MG63 (cell line): ENCODE measurements at regions not wholly inside any gene's neighbourhood (a gene's known extent, or its start where the extent isn't known, plus 50 kb on each side); places are given as distances from the start of the nearest gene placed in this dataset.

Experiments used
- DNase-seq: peaks from one replicate; pipeline ENCODE4 v3.0.0-alpha.2; 2020
- H3K27me3 ChIP-seq: fragments of 250-450 bp; sonication (Bioruptor Pico); 2 replicates; pipeline ENCODE4 v1.5.1; 2020; ENCODE audit warnings: mild to moderate bottlenecking, moderate library complexity
- H3K36me3 ChIP-seq: fragments of 250-450 bp; sonication (Bioruptor Pico); 2 replicates; pipeline ENCODE4 v1.5.1; 2020; ENCODE audit warnings: mild to moderate bottlenecking, moderate library complexity
- H3K4me3 ChIP-seq: fragments of 250-450 bp; sonication (Bioruptor Pico); 2 replicates; pipeline ENCODE4 v1.5.1; 2020; ENCODE audit warnings: mild to moderate bottlenecking, moderate library complexity
- H3K9me3 ChIP-seq: fragments of 250-450 bp; sonication (Bioruptor Pico); 2 replicates; pipeline ENCODE4 v1.5.1; 2020; ENCODE audit warnings: mild to moderate bottlenecking, moderate library complexity

GRCh38 chr10:90674928-90675327, 182.9 kb downstream of the HTR7 start:
- H3K36me3 ChIP-seq = no peaks in the 10 kb centered on the region
- peak; percentile 91 for DNase-seq
- H3K4me3 ChIP-seq = no peak overlapping the region
- no peaks in the 10 kb centered on the region for H3K27me3 ChIP-seq
- H3K9me3 ChIP-seq = no peaks in the 10 kb centered on the region

- DNase-seq = peak; percentile 9
Observed at GRCh38 chr10:90675621-90676020, 182.2 kb downstream of the HTR7 start.

More at GRCh38 chr10:90675621-90676020, 182.2 kb downstream of the HTR7 start:
- H3K9me3 ChIP-seq = no peaks in the 10 kb centered on the region
- H3K27me3 ChIP-seq = no peaks in the 10 kb centered on the region
- H3K36me3 ChIP-seq = no peaks in the 10 kb centered on the region
- H3K4me3 ChIP-seq = no peak overlapping the region
